Mesodermal cell (in vitro differentiated cells): ENCODE measurements at regions not wholly inside any gene's neighbourhood (a gene's known extent, or its start where the extent isn't known, plus 50 kb on each side); places are given as distances from the start of the nearest gene placed in this dataset.

Source experiments
- H3K27ac ChIP-seq: 2 replicates; pipeline ENCODE4 v1.7.0; 2013; ENCODE audit warnings: mild to moderate bottlenecking, low read depth, low read length, moderate library complexity; ENCODE audit not compliant: severe bottlenecking
- H3K36me3 ChIP-seq: 2 replicates; pipeline ENCODE4 v1.7.1; 2013; ENCODE audit warnings: mild to moderate bottlenecking, low read length, moderate library complexity; ENCODE audit not compliant: control insufficient read depth, insufficient read depth
- H3K4me1 ChIP-seq: one replicate; pipeline ENCODE4 v1.7.1; 2013; ENCODE audit warnings: mild to moderate bottlenecking, low read length; ENCODE audit not compliant: insufficient read depth, control insufficient read depth, poor library complexity, severe bottlenecking
- H3K4me3 ChIP-seq: 2 replicates; pipeline ENCODE4 v1.7.0; 2013; ENCODE audit warnings: low read length, control low read depth, mild to moderate bottlenecking; ENCODE audit not compliant: insufficient read depth, poor library complexity, severe bottlenecking; ENCODE audit errors: extremely low read depth
- H3K9me3 ChIP-seq: 2 replicates; pipeline ENCODE4 v1.7.1; 2013; ENCODE audit warnings: mild to moderate bottlenecking, low read length, moderate library complexity; ENCODE audit not compliant: control insufficient read depth
- WGBS, 2 experiments: methylation state at CpG; one replicate each; pipeline ENCODE4 v1.1.5; 2013; ENCODE audit warnings: missing lambda C conversion rate in 2 of 2; ENCODE audit not compliant: insufficient coverage in 2 of 2; 5-methylcytosine and 5-hydroxymethylcytosine counted together

GRCh38 chr2:52082646-52083045 is 1050.7 kb upstream of the NRXN1 start:
- Histone ChIP-seq H3K4me1 (no peaks in the 10 kb centered on the region), H3K36me3 (no peaks in the 10 kb centered on the region), H3K27ac (no peak overlapping the region), H3K4me3 (no peak overlapping the region), H3K9me3 (no peaks in the 10 kb centered on the region)

GRCh38 chr2:52079602-52080001 is 1047.7 kb upstream of the NRXN1 start:
- Histone ChIP-seq H3K4me3 (no peak overlapping the region), H3K27ac (no peak overlapping the region), H3K36me3 (no peaks in the 10 kb centered on the region), H3K9me3 (no peaks in the 10 kb centered on the region), H3K4me1 (no peaks in the 10 kb centered on the region)
- WGBS, 2 experiments = 80% methylated on average over 1 of the region's 2 CpGs; no CpG with 5 or more reads in 1 of the 2 experiments

- Histone ChIP-seq H3K36me3 (no peaks in the 10 kb centered on the region), H3K27ac (no peak overlapping the region), H3K9me3 (no peaks in the 10 kb centered on the region), H3K4me1 (no peaks in the 10 kb centered on the region), H3K4me3 (no peak overlapping the region)
Observed at GRCh38 chr2:52077159-52077558, 1045.2 kb upstream of the NRXN1 start.

DNA sequence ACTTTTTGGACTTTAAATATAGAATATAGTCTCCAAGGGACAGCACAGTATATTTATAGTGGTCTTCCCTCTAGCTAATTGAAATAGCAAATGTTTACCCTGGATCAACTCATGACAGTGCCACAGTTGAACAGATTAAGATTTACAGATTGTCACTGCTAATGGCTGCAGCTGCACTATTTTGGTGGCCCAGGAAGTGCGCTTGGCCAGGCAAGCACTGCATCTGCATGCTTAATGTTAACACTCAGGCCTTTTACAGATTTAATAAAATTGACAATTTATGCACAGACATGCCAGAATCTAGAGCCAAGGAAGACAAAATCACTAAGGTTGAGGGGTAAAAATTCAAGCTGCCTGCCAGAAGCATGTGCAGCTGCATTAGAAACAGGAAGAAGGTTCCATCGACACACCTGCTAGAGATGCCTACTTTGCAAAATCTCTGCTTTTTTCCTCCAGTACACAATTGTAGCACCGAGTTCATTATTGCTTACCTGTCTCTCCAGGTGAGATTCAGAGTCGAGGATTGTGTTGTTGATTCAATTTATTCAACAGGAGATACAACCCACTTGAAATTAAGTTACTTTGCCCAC is 1042.3 kb upstream of the NRXN1 start:
- no peaks in the 10 kb centered on the region for H3K9me3 ChIP-seq
- no peaks in the 10 kb centered on the region for H3K36me3 ChIP-seq
- H3K4me1 ChIP-seq = no peaks in the 10 kb centered on the region
- WGBS, 2 experiments = 71 to 87% methylated on average over 1 to 3 of the region's 4 CpGs
- H3K4me3 ChIP-seq = no peak overlapping the region
- H3K27ac ChIP-seq = no peak overlapping the region

- Histone ChIP-seq H3K27ac (no peak overlapping the region), H3K4me1 (no peaks in the 10 kb centered on the region), H3K36me3 (no peaks in the 10 kb centered on the region), H3K9me3 (no peaks in the 10 kb centered on the region), H3K4me3 (no peak overlapping the region)
- WGBS, 2 experiments = no CpG with 5 or more reads among the region's 2 CpGs
Observed at GRCh38 chr2:52072949-52073348, 1041.0 kb upstream of the NRXN1 start.

- WGBS, 2 experiments = 100% methylated on average over 1 of the region's 1 CpG; no CpG with 5 or more reads in 1 of the 2 experiments
- no peaks in the 10 kb centered on the region for H3K9me3 ChIP-seq
- H3K36me3 ChIP-seq = no peaks in the 10 kb centered on the region
- H3K27ac ChIP-seq = no peak overlapping the region
- no peaks in the 10 kb centered on the region for H3K4me1 ChIP-seq
- no peak overlapping the region for H3K4me3 ChIP-seq
Observed at GRCh38 chr2:52070665-52071064, 1038.7 kb upstream of the NRXN1 start.

GRCh38 chr2:52064234-52064633 is 1032.3 kb upstream of the NRXN1 start:
- Histone ChIP-seq H3K36me3 (no peaks in the 10 kb centered on the region), H3K27ac (no peak overlapping the region), H3K9me3 (no peaks in the 10 kb centered on the region), H3K4me1 (no peaks in the 10 kb centered on the region), H3K4me3 (no peak overlapping the region)
- 88 to 90% methylated on average over 2 to 4 of the region's 4 CpGs for WGBS, 2 experiments

GRCh38 chr2:52054824-52055223 is 1022.9 kb upstream of the NRXN1 start:
- Histone ChIP-seq H3K27ac (no peak overlapping the region), H3K36me3 (no peaks in the 10 kb centered on the region), H3K4me1 (no peaks in the 10 kb centered on the region), H3K9me3 (no peaks in the 10 kb centered on the region), H3K4me3 (no peak overlapping the region)
- WGBS, 2 experiments = no CpG with 5 or more reads among the region's 3 CpGs

- 100% methylated on average over 1 of the region's 1 CpG; no CpG with 5 or more reads in 1 of the 2 experiments for WGBS, 2 experiments
- Histone ChIP-seq H3K27ac (no peak overlapping the region), H3K36me3 (no peaks in the 10 kb centered on the region), H3K4me1 (no peaks in the 10 kb centered on the region), H3K9me3 (no peaks in the 10 kb centered on the region), H3K4me3 (no peak overlapping the region)
Observed at GRCh38 chr2:52036853-52037252, 1004.9 kb upstream of the NRXN1 start.

GRCh38 chr2:52036024-52036423 is 1004.1 kb upstream of the NRXN1 start:
- Histone ChIP-seq H3K4me1 (no peaks in the 10 kb centered on the region), H3K27ac (no peak overlapping the region), H3K9me3 (no peaks in the 10 kb centered on the region), H3K4me3 (no peak overlapping the region), H3K36me3 (no peaks in the 10 kb centered on the region)
- no CpG with 5 or more reads among the region's 1 CpG for WGBS, 2 experiments

- no peak overlapping the region for H3K27ac ChIP-seq
- no peaks in the 10 kb centered on the region for H3K9me3 ChIP-seq
- no peaks in the 10 kb centered on the region for H3K36me3 ChIP-seq
- WGBS, 2 experiments = 100% methylated on average over 1 of the region's 1 CpG; no CpG with 5 or more reads in 1 of the 2 experiments
- no peak overlapping the region for H3K4me3 ChIP-seq
- no peaks in the 10 kb centered on the region for H3K4me1 ChIP-seq
Observed at GRCh38 chr2:52035391-52035790, 1003.5 kb upstream of the NRXN1 start.
